Kidney (tissue), 13 donors: ENCODE measurements at regions not wholly inside any gene's neighbourhood (a gene's known extent, or its start where the extent isn't known, plus 50 kb on each side); places are given as distances from the start of the nearest gene placed in this dataset.
A peak's percentile ranks its signal among the peaks of the same experiment; 100 is the strongest.

Source experiments
- DNase-seq, 5 donors: peaks; one replicate each; pipeline ENCODE4 v3.0.0-alpha.2; 2013 to 2020
- FAIRE-seq: peaks from 2 replicates; lab custom pipeline; 2012; peaks lifted over from hg19 to GRCh38; lab: Jason Lieb, UNC
- H3K27ac ChIP-seq, 2 donors: one replicate each; pipeline ENCODE4 v1.7.0; 2013; ENCODE audit warnings: low read depth in 2 of 2, low read length in 2 of 2, inconsistent platforms in 1 of 2
- H3K27me3 ChIP-seq: one replicate; pipeline ENCODE4 v1.7.1; 2013; ENCODE audit warnings: low read length, inconsistent platforms; ENCODE audit not compliant: control insufficient read depth, insufficient read depth
- H3K36me3 ChIP-seq, 3 donors: one replicate each; pipeline versions ENCODE4 v1.7.0 to v1.7.1; 2013; ENCODE audit warnings: low read length in 3 of 3, control low read depth in 1 of 3, inconsistent platforms in 1 of 3; ENCODE audit not compliant: insufficient read depth in 3 of 3, control insufficient read depth in 2 of 3
- H3K4me1 ChIP-seq, 3 donors: one replicate each; pipeline versions ENCODE4 v1.7.0 to v1.7.1; 2013; ENCODE audit warnings: low read length in 3 of 3, inconsistent platforms in 1 of 3, low read depth in 1 of 3; ENCODE audit not compliant: control insufficient read depth in 2 of 3, insufficient read depth in 2 of 3
- H3K4me3 ChIP-seq, 3 donors: one replicate each; pipeline versions ENCODE4 v1.7.0 to v1.8.1; 2013; ENCODE audit warnings: low read length in 3 of 3, control low read depth in 1 of 3, inconsistent platforms in 1 of 3
- H3K9ac ChIP-seq, 3 donors: one replicate each; pipeline versions ENCODE4 v1.7.0 to v1.7.1; 2013; ENCODE audit warnings: low read length in 3 of 3, control low read depth in 1 of 3, inconsistent platforms in 1 of 3
- H3K9me3 ChIP-seq, 3 donors: one replicate each; pipeline versions ENCODE4 v1.7.0 to v1.7.1; 2013; ENCODE audit warnings: low read length in 3 of 3, control low read depth in 1 of 3, inconsistent platforms in 1 of 3; ENCODE audit not compliant: control insufficient read depth in 2 of 3, insufficient read depth in 1 of 3
- CTCF ChIP-seq: IDR thresholded peaks from 3 replicates; pipeline ENCODE4 v1.5.1; 2012; ENCODE audit warnings: mild to moderate bottlenecking, moderate library complexity, borderline replicate concordance; ENCODE audit not compliant: insufficient read depth; ENCODE audit errors: extremely low read depth
- intact Hi-C: fragments of 100-400 bp; cut with DNase I; formaldehyde crosslinking; loops from one replicate; pipeline ENCODE4 v1.11.1; 2022
- donor health status: control.
- donor health status: control.
- donor health status: control.
- donor health status: control.
- donor health status: control.
- donor health status: DM: yes; HTN: yes; CAD: no.
- donor health status: Normal renal cell carcinoma (clear cell type).

- Histone ChIP-seq H3K27me3 (no peaks in the 10 kb centered on the region), H3K4me1 (no peaks in the 10 kb centered on the region), H3K9me3 (no peaks in the 10 kb centered on the region), H3K4me3 (no peak overlapping the region), H3K9ac (no peak overlapping the region), H3K27ac (no peak overlapping the region), H3K36me3 (no peaks in the 10 kb centered on the region)
- FAIRE-seq (no peak), DNase-seq (no peak)
- intact Hi-C loops, result no loop called here
- no peak for TF ChIP-seq CTCF
These were observed 240.3 kb upstream of the DYNLRB2 start for GRCh38 chr16:80300456-80300855.

DNA sequence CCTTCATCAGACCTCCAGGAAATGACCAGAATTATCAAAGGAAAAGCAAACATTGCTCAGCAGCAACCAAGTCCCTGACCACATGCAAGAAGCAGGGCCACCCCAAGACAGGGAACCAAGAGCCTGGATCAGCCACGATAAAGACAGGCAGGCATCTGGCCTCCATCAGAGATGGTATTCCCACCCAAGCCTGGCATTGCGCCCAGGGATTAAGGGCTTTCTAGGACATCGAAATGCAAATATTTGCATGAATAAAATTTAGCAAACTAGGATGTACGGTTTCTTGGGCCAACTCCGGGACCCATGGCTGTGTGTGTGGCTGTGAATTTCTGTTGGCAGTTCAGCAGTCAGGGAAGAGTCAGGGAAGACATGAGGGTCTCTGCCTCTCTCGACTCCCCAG, 241.4 kb upstream of the DYNLRB2 start:
- Histone ChIP-seq H3K27ac (no peak overlapping the region), H3K4me3 (no peak overlapping the region), H3K4me1 (no peaks in the 10 kb centered on the region), H3K27me3 (no peaks in the 10 kb centered on the region), H3K9me3 (no peaks in the 10 kb centered on the region), H3K9ac (no peak overlapping the region), H3K36me3 (no peaks in the 10 kb centered on the region)
- intact Hi-C loops, result no loop called here
- DNase-seq (no peak), FAIRE-seq (no peak)
- TF ChIP-seq CTCF, result no peak

DNA sequence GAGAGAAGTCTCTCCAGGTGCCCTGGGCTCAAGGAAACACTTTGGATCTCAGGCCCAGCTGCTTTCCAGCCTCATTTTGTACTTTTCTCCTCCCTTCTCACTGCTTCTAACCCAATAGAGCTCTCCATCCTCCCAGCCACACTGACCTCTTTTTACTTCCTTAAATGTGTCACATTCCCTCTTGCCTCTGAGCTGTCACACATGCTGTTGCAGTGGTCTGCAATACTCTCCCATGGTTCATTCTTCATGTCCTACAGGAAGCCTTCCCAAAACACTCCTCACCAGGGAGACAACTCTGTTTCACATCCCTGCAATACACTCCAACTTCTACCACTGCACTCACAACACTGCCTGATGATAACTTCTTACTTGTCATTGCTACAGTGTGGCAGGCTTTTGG, 242.1 kb upstream of the DYNLRB2 start:
- no peak for TF ChIP-seq CTCF
- Histone ChIP-seq H3K9ac (no peak overlapping the region), H3K9me3 (no peaks in the 10 kb centered on the region), H3K4me3 (no peak overlapping the region), H3K36me3 (no peaks in the 10 kb centered on the region), H3K4me1 (no peaks in the 10 kb centered on the region), H3K27ac (no peak overlapping the region), H3K27me3 (no peaks in the 10 kb centered on the region)
- intact Hi-C loops, result no loop called here
- DNase-seq (peak in 1 of 5 donors; percentile 58), FAIRE-seq (no peak)

DNA sequence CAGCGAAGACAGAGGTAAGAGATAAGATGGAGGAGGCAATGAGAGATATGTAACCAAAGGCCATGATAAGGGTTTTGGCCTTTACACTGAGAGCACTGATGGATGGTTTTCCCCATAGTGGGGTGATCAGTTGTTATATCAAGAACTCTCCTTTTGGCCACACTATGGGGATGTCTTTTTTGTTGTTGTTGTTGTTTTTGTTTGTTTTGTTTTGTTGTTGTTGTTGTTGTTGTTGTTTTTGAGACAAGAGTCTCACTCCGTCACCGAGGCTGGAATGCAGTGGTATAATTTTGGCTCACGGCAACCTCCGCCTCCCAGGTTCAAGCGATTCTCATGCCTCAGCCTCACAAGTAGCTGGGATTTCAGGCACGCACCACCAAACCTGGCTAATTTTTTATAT, 244.8 kb upstream of the DYNLRB2 start:
- intact Hi-C loops, result no loop called here
- Histone ChIP-seq H3K4me1 (no peaks in the 10 kb centered on the region), H3K9ac (no peak overlapping the region), H3K9me3 (no peaks in the 10 kb centered on the region), H3K27ac (no peak overlapping the region), H3K27me3 (no peaks in the 10 kb centered on the region), H3K4me3 (no peak overlapping the region), H3K36me3 (no peaks in the 10 kb centered on the region)
- FAIRE-seq (no peak), DNase-seq (no peak)
- no peak for TF ChIP-seq CTCF
